ENCODE measurements at regions not wholly inside any gene's neighbourhood (a gene's known extent, or its start where the extent isn't known, plus 50 kb on each side); places are given as distances from the start of the nearest gene placed in this dataset.

GRCh38 chr16:54482892-54483574 lies 196.4 kb upstream of the IRX3 start (continued):
- no peak for TF ChIP-seq HMGXB4 (CRISPR knock-in tag; IDR thresholded peaks at IDR 0.05; ENCODE audit: borderline replicate concordance)
- no peak for TF ChIP-seq EHF (CRISPR knock-in tag; IDR thresholded peaks at IDR 0.05)
- TF ChIP-seq BHLHE40 (IDR thresholded peaks at IDR 0.05; ENCODE audit: low read depth, low read length) = no peak

GRCh38 chr16:54480429-54480828 lies 193.8 kb upstream of the IRX3 start:
- TF ChIP-seq MAX (IDR thresholded peaks at IDR 0.05) (no peak), FOXS1 (CRISPR knock-in tag; IDR thresholded peaks at IDR 0.05) (no peak), NPAS2 (CRISPR knock-in tag; IDR thresholded peaks at IDR 0.05; ENCODE audit: borderline replicate concordance) (no peak), USF2 (IDR thresholded peaks at IDR 0.05) (no peak), FOSB (CRISPR knock-in tag; IDR thresholded peaks at IDR 0.05) (no peak)
- H3K27ac ChIP-seq = no peak overlapping the region
- no peaks in the 10 kb centered on the region for H3K4me1 ChIP-seq
- WGBS (ENCODE audit: missing lambda C conversion rate) = 30% methylated on average over 5 of the region's 5 CpGs
- ATAC-seq (no peak), FAIRE-seq (no peak), DNase-seq (ENCODE audit: low read depth in 1 of 2, low spot score in 1 of 2) (no peak)
- H3K4me3 ChIP-seq = no peak overlapping the region
- no peak overlapping the region for H3K4me2 ChIP-seq
- ChIA-PET POLR2A (no interaction called here), CTCF (interaction anchor here (1.0 kb wide), 1 partner anchor 18 kb away, joined by 3 read pairs; no protein-coding TSS in a partner anchor)
- no peaks in the 10 kb centered on the region for H3K9me3 ChIP-seq

GRCh38 chr16:54479546-54479945 lies 193.0 kb upstream of the IRX3 start:
- H3K4me2 ChIP-seq = no peak overlapping the region
- no peak for FAIRE-seq

GRCh38 chr16:54477714-54478113 lies 191.1 kb upstream of the IRX3 start:
- no peak overlapping the region for H3K4me3 ChIP-seq
- no peak overlapping the region for H3K4me2 ChIP-seq
- FAIRE-seq (no peak), ATAC-seq (no peak), DNase-seq (ENCODE audit: low read depth in 1 of 2, low spot score in 1 of 2) (no peak)
- no peak for TF ChIP-seq E2F6 (IDR thresholded peaks at IDR 0.05; ENCODE audit: borderline replicate concordance, low read depth)
- no peak for TF ChIP-seq MAFK (IDR thresholded peaks at IDR 0.05; ENCODE audit: partially characterized antibody)
- TF ChIP-seq MYC (IDR thresholded peaks at IDR 0.05; ENCODE audit: borderline replicate concordance, low read length) = no peak
- no peak for TF ChIP-seq ELK1 (IDR thresholded peaks at IDR 0.05; ENCODE audit: low read depth, low read length)
- no peak for TF ChIP-seq NR3C1 (IDR thresholded peaks at IDR 0.05)
- ChIA-PET CTCF (no interaction called here), POLR2A (no interaction called here)
- H3K27ac ChIP-seq = no peak overlapping the region
- 35% methylated on average over 5 of the region's 6 CpGs for WGBS (ENCODE audit: missing lambda C conversion rate)
- H3K9me3 ChIP-seq = no peaks in the 10 kb centered on the region
- H3K4me1 ChIP-seq = no peaks in the 10 kb centered on the region

More at GRCh38 chr16:54479546-54479945, 193.0 kb upstream of the IRX3 start:
- ATAC-seq (no peak), DNase-seq (ENCODE audit: low read depth in 1 of 2, low spot score in 1 of 2) (no peak)
- POLR2A ChIA-PET = no interaction called here
- CTCF ChIA-PET = interaction anchor here (1.0 kb wide), 1 partner anchor 17 kb away, joined by 3 read pairs; no protein-coding TSS in a partner anchor
- H3K27ac ChIP-seq = no peak overlapping the region
- no peaks in the 10 kb centered on the region for H3K9me3 ChIP-seq
- H3K4me3 ChIP-seq = no peak overlapping the region
- TF ChIP-seq EP300 (IDR thresholded peaks at IDR 0.05) (no peak), MAFK (IDR thresholded peaks at IDR 0.05; ENCODE audit: partially characterized antibody) (no peak), HOXB13 (CRISPR knock-in tag; IDR thresholded peaks at IDR 0.05; ENCODE audit: low read depth) (no peak)
- 0% methylated on average over 1 of the region's 1 CpG for WGBS (ENCODE audit: missing lambda C conversion rate)
- H3K4me1 ChIP-seq = no peaks in the 10 kb centered on the region

Data from A549 (cell line).